ENCODE measurements at regions not wholly inside any gene's neighbourhood (a gene's known extent, or its start where the extent isn't known, plus 50 kb on each side); places are given as distances from the start of the nearest gene placed in this dataset.
"Not testable (repeated sequence)": the region's sequence is repeated elsewhere in the genome, so short reads cannot be mapped to it uniquely, and the experiment has no call there.

DNA sequence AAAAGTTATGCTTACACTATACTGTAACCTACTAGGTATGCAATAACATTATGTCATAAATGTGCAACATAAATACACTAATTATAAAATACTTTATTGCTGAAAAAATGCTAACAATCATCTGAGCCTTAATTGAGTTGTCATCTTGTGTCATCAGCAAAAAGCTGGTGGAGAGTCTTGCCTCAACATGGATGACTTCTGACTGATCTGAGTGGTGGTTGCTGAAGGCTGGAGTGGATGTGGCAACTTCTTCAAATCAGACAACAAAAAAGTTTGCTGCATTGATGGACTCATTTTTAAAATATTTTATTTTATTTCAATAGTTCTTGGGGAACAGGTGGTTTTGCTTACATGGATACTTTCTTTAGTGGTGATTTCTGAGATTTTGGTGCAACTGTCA lies 93.9 kb upstream of the AMN1 start:
- no peaks in the 10 kb centered on the region for H3K27me3 Mint-ChIP-seq (ENCODE audit: low read depth)
- peaks cover under 1% of the 10 kb centered on the region for H3K4me1 Mint-ChIP-seq (ENCODE audit: low read depth)
- no peak for DNase-seq (ENCODE audit: low spot score)
- peaks cover 7% of the 10 kb centered on the region for H3K36me3 Mint-ChIP-seq (ENCODE audit: low read depth)
- H3K27ac Mint-ChIP-seq: no peak overlapping the region
- H3K4me3 Mint-ChIP-seq: no peak overlapping the region
- H3K9me3 Mint-ChIP-seq: peaks cover 28% of the 10 kb centered on the region

DNA sequence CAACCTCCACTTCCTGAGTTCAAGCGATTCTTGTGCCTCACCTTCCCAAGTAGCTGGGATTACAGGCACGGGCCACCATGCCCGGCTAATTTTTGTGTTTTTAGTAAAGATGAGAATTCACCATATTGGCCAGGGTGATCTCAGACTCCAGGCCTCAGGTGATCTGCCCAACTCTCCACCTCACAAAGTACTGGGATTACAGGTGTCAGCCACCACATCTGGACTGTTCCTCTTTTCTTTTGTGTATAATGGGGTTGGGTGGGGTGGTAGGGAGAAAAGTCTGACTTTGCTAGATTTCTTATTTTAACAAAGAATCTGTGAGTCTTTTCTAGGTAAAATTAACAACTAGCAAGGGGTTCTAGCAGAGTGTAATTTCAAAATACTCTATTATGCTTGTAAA lies 92.7 kb upstream of the AMN1 start:
- no peak for DNase-seq (ENCODE audit: low spot score)
- Mint-ChIP-seq H3K36me3 (ENCODE audit: low read depth) (peaks cover 7% of the 10 kb centered on the region), H3K9me3 (peaks cover 26% of the 10 kb centered on the region), H3K4me3 (no peak overlapping the region), H3K27me3 (ENCODE audit: low read depth) (no peaks in the 10 kb centered on the region), H3K27ac (no peak overlapping the region), H3K4me1 (ENCODE audit: low read depth) (no peaks in the 10 kb centered on the region)

DNA sequence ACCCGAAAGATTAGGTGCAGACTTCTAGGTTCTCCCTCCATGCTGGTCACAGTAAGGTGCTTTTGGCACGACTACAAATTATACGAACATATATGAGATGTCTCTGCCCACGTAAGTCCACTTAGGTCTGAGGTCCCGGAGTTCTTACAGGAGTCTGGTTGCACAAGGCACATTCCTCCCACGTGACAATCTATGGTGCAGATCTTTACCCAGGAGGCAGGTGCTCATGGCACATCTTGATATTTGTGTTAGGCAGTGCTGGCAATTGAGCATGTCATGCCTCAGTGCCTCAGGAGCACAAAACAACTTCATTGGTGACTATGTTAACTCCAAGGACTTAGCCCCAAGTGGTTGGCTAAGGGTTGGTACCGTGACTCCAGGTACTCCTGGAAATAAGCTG lies 92.0 kb upstream of the AMN1 start:
- Mint-ChIP-seq H3K27me3 (ENCODE audit: low read depth) (no peaks in the 10 kb centered on the region), H3K36me3 (ENCODE audit: low read depth) (peaks cover 7% of the 10 kb centered on the region), H3K9me3 (peaks cover 23% of the 10 kb centered on the region), H3K27ac (no peak overlapping the region), H3K4me3 (no peak overlapping the region), H3K4me1 (ENCODE audit: low read depth) (no peaks in the 10 kb centered on the region)
- no peak for DNase-seq (ENCODE audit: low spot score)

- Mint-ChIP-seq H3K27ac (no peak overlapping the region), H3K27me3 (ENCODE audit: low read depth) (no peaks in the 10 kb centered on the region), H3K4me1 (ENCODE audit: low read depth) (no peaks in the 10 kb centered on the region), H3K9me3 (peaks cover 11% of the 10 kb centered on the region), H3K4me3 (no peak overlapping the region), H3K36me3 (ENCODE audit: low read depth) (no peaks in the 10 kb centered on the region)
- no peak for DNase-seq (ENCODE audit: low spot score)
These were observed 90.6 kb upstream of the AMN1 start for GRCh38 chr12:31819427-31819826.

GRCh38 chr12:31818623-31819268 lies 89.9 kb upstream of the AMN1 start:
- H3K36me3 Mint-ChIP-seq (ENCODE audit: low read depth): no peaks in the 10 kb centered on the region
- no peak overlapping the region for H3K4me3 Mint-ChIP-seq
- H3K4me1 Mint-ChIP-seq (ENCODE audit: low read depth): no peaks in the 10 kb centered on the region

GRCh38 chr12:31817120-31817519 lies 88.3 kb upstream of the AMN1 start:
- DNase-seq (ENCODE audit: low spot score): no peak
- H3K27ac Mint-ChIP-seq: no peak overlapping the region
- no peak overlapping the region for H3K4me3 Mint-ChIP-seq
- H3K4me1 Mint-ChIP-seq (ENCODE audit: low read depth): peaks cover 5% of the 10 kb centered on the region
- H3K9me3 Mint-ChIP-seq: no peaks in the 10 kb centered on the region
- no peaks in the 10 kb centered on the region for H3K27me3 Mint-ChIP-seq (ENCODE audit: low read depth)
- no peaks in the 10 kb centered on the region for H3K36me3 Mint-ChIP-seq (ENCODE audit: low read depth)

More at GRCh38 chr12:31818623-31819268, 89.9 kb upstream of the AMN1 start:
- Mint-ChIP-seq H3K27ac (no peak overlapping the region), H3K27me3 (ENCODE audit: low read depth) (no peaks in the 10 kb centered on the region), H3K9me3 (peaks cover 5% of the 10 kb centered on the region)
- DNase-seq (ENCODE audit: low spot score): no peak

DNA sequence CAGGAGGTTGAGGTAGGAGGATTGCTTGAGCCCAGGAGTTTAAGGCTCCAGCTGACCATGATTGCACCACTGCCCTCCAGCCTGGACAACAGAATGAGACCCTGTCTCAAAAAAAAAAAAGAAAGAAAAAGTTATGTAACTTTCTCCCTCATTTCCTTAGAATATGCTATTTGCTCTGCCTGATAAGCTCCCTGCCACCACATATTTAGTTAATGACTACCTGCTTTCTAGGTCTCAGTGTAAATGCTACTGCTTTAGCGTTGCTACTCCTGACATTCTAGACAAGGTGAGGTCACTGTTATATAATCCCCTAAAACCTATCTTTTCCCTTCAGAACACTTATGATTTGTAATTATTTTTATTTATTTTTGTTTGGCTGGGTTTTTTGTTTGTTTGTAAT lies 86.3 kb upstream of the AMN1 start:
- no peaks in the 10 kb centered on the region for H3K27me3 Mint-ChIP-seq (ENCODE audit: low read depth)
- H3K4me3 Mint-ChIP-seq: no peak overlapping the region
- no peak overlapping the region for H3K27ac Mint-ChIP-seq
- no peak for DNase-seq (ENCODE audit: low spot score)
- H3K36me3 Mint-ChIP-seq (ENCODE audit: low read depth): no peaks in the 10 kb centered on the region
- H3K4me1 Mint-ChIP-seq (ENCODE audit: low read depth): peaks cover 9% of the 10 kb centered on the region
- no peaks in the 10 kb centered on the region for H3K9me3 Mint-ChIP-seq

GRCh38 chr12:31813305-31813704 lies 84.5 kb upstream of the AMN1 start:
- Mint-ChIP-seq H3K9me3 (no peaks in the 10 kb centered on the region), H3K27me3 (ENCODE audit: low read depth) (no peaks in the 10 kb centered on the region), H3K27ac (no peak overlapping the region), H3K4me3 (no peak overlapping the region), H3K4me1 (ENCODE audit: low read depth) (peaks cover 9% of the 10 kb centered on the region), H3K36me3 (ENCODE audit: low read depth) (no peaks in the 10 kb centered on the region)
- no peak for DNase-seq (ENCODE audit: low spot score)

DNA sequence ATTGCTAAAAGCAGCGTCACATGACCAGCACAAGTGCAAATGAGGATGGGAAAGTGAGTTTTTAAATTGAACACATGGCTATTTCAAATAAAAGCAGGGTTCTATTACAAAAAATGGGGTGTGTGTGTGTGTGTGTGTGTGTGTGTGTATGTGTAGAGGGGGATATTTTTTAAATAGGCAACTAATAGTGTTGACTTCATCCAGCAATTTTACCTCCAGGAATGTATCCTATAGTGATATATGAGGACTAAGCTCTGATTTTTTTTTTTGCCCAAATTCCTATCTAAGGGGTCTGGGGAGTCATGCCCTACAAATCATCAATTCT lies 78.9 kb upstream of the AMN1 start:
- H3K27me3 Mint-ChIP-seq (ENCODE audit: low read depth): no peaks in the 10 kb centered on the region
- H3K4me3 Mint-ChIP-seq: no peak overlapping the region
- H3K27ac Mint-ChIP-seq: no peak overlapping the region
- H3K36me3 Mint-ChIP-seq (ENCODE audit: low read depth): peaks cover 3% of the 10 kb centered on the region
- H3K9me3 Mint-ChIP-seq: peaks cover 5% of the 10 kb centered on the region
- DNase-seq (ENCODE audit: low spot score): no peak
- H3K4me1 Mint-ChIP-seq (ENCODE audit: low read depth): peaks cover 28% of the 10 kb centered on the region

- H3K36me3 Mint-ChIP-seq (ENCODE audit: low read depth); DNase-seq (ENCODE audit: low spot score); H3K9me3 Mint-ChIP-seq; H3K27me3 Mint-ChIP-seq (ENCODE audit: low read depth); H3K4me3 Mint-ChIP-seq: not testable (repeated sequence)
- peak overlapping the region; percentile 23 for H3K27ac Mint-ChIP-seq
- H3K4me1 Mint-ChIP-seq (ENCODE audit: low read depth): peaks cover 28% of the 10 kb centered on the region
These were observed 78.4 kb upstream of the AMN1 start for GRCh38 chr12:31807081-31807772.

GRCh38 chr12:31805681-31806080 lies 76.9 kb upstream of the AMN1 start:
- not testable (repeated sequence) for H3K4me3 Mint-ChIP-seq; H3K9me3 Mint-ChIP-seq; DNase-seq (ENCODE audit: low spot score); H3K27me3 Mint-ChIP-seq (ENCODE audit: low read depth); H3K36me3 Mint-ChIP-seq (ENCODE audit: low read depth); H3K27ac Mint-ChIP-seq
- peaks cover 28% of the 10 kb centered on the region for H3K4me1 Mint-ChIP-seq (ENCODE audit: low read depth)

DNA sequence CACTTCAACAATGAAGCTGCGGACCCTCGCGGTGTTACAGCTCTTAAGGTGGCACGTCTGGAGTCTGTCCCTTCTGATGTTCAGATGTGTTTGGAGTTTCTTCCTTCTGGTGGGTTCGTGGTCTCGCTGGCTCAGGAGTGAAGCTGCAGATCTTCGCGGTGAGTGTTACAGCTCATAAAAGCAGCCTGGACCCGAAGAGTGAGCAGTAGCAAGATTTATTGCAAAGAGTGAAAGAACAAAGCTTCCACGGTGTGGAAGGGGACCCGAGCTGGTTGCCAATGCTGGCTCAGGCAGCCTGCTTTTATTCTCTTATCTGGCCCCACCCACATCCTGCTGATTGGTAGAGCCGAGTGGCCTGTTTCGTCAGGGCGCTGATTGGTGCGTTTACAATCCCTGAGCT lies 75.9 kb upstream of the AMN1 start:
- DNase-seq (ENCODE audit: low spot score); H3K36me3 Mint-ChIP-seq (ENCODE audit: low read depth); H3K27ac Mint-ChIP-seq; H3K9me3 Mint-ChIP-seq; H3K27me3 Mint-ChIP-seq (ENCODE audit: low read depth): not testable (repeated sequence)
- Mint-ChIP-seq H3K4me1 (ENCODE audit: low read depth) (peaks cover 28% of the 10 kb centered on the region), H3K4me3 (peak overlapping the region; percentile 11)

DNA sequence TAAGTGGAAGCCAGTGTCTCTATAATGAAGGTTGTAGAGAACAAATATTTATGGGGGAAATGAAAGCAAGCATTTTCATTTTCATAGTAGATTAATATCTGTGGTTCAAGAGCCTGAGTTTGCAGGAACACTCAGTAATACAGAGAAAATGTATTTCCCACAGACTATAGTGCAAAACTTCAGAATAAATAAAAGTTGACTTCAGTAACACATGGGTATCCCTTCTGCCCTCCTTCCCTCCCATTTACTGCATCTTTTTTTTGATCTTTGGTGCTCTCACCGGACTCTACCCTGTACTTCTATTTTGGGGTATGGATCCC lies 75.3 kb upstream of the AMN1 start:
- H3K27me3 Mint-ChIP-seq (ENCODE audit: low read depth): peaks cover 2% of the 10 kb centered on the region
- peaks cover 3% of the 10 kb centered on the region for H3K36me3 Mint-ChIP-seq (ENCODE audit: low read depth)
- H3K9me3 Mint-ChIP-seq: peaks cover 5% of the 10 kb centered on the region
- no peak for DNase-seq (ENCODE audit: low spot score)
- peaks cover 28% of the 10 kb centered on the region for H3K4me1 Mint-ChIP-seq (ENCODE audit: low read depth)
- H3K4me3 Mint-ChIP-seq: peak overlapping the region; percentile 53
- H3K27ac Mint-ChIP-seq: peak overlapping the region; percentile 61

DNA sequence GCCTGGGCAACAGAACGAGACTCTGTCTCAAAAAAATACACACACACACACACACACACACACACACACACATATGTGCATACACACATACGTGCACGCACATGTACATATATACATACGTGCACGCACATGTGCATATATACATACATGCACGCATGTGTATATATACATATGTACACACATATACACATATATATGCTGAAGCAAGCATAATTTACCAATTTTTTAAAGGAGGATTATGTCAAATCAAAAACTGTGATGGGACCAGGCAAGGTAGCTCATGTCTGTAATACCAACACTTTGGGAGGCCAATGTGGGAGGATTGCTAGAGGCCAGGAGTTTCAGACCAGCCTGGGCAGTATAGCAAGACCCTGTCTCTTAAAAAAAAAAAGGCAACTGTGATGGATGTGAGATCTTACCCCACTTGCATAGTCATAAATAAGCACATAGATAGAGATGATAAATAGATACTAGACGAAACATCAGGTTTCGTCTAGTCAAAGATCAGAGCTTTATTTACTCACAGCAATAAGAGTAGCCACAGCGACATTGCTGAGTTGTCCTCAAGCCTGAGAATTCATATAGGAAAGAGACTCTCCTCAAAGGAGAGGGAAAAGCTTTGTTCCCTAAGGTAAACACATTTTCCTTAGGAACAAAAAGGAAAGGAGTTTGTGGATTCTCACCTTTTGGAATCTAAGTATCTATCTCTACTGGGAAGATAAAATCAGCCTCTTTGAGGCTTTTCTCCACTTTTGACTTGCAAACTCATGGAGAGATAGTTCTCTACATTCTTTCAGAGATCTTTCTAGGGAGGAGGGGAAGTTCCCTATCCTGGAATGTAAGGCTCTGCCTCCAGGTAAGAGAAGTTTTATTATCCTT lies 74.7 kb upstream of the AMN1 start:
- Mint-ChIP-seq H3K36me3 (ENCODE audit: low read depth) (peaks cover 3% of the 10 kb centered on the region), H3K4me3 (peak overlapping the region; percentile 53), H3K27ac (peak overlapping the region; percentile 61), H3K4me1 (ENCODE audit: low read depth) (peaks cover 28% of the 10 kb centered on the region), H3K9me3 (peaks cover 5% of the 10 kb centered on the region), H3K27me3 (ENCODE audit: low read depth) (peaks cover 2% of the 10 kb centered on the region)
- DNase-seq (ENCODE audit: low spot score): no peak

Measured in T-helper 2 cell treated with Interferon-gamma antibody and Interleukin-4, amounts not matched to agents 5 μg/mL and 100 μg/mL, for 36 hours (primary cell).